DMS 273 (cell line): ENCODE measurements at regions not wholly inside any gene's neighbourhood (a gene's known extent, or its start where the extent isn't known, plus 50 kb on each side); places are given as distances from the start of the nearest gene placed in this dataset.

Experiments used
- DNase-seq: peaks from one replicate; lab custom pipeline; 2025; ENCODE audit not compliant: unreplicated experiment; lab: John Stamatoyannopoulos, UW

DNA sequence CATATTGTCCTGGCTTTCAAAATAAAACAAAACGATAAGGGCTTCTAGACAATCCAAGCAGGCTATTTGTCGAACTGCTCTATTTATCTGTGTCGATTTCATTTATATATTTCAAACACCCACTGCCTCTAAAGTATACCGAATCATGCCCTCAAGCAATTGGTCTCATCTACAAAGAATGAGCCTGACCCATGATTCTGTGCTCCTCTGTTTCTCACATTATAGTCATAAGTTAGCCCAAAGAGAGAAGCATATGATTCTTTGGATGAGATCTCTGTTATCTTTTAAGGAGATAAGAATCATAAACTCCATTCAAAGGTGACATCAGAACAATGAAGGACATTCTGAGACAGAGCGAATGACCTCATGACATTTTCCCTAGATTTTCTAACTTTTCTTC lies 191.1 kb downstream of the MAP2K6 start:
- DNase-seq = no peak

DNA sequence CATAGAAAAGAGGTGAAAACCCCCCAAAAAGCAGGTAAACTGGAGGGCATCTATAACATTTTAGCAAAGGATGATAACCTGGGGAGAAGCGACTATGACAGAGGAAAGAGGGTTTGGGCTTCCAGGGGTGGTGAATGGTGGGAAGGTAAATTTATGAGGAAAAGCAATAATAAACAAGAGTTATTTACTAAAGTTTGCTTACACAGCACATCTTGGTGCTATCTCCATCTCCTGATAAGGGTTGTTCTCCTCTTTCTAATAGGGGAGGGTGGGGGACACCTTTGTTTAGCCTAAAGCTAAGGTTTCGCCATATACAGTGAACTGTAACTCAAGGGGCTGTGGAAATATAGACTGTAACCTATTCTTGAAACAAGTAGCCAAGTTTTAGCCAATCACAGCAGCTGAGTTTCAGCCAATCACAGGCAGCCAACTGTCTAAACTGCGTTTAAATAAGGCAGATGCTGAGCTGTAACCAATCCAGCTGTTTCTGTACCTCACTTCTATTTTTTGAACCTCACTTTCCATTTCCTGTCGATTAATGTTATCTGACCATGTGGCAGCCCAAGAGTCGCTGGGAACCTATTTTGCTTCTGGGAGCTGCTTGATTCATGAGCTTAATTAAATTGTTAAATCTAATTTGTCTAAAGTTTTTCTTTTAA lies 191.8 kb downstream of the MAP2K6 start:
- DNase-seq = no peak

GRCh38 chr17:69607162-69607834 lies 192.8 kb downstream of the MAP2K6 start:
- peak; percentile 88 for DNase-seq

GRCh38 chr17:69608141-69608540 lies 193.6 kb downstream of the MAP2K6 start:
- DNase-seq = peak; percentile 10

DNA sequence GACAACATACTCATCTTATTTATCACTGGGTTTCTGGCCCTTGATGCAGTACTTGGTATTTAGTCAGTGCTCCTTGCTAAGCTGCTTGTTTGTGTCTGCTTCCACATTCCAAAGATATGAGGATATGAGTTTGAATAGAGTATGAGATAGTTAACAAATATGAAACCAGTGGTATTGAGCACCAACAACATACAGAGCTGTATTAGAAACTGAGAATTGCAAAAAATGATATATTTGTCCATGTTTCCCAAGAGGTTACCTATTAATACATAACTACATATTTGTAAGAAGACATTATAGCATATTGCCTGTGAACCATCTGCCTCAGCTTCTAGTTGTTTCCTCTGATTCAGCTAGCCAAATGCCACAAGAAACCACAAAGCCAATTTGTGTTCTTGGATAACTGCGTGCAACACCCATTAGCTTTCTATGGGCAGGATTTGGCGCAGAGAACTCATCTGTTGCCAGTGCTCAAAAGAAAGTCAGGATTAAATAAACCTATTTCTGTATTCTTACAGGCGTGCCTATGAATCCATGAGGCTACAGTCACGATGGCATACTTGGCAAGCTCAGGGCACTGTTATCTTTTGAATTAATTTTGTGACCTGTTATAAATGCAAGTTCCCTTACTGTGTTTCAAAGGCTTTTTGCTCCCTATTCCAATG lies 194.4 kb downstream of the MAP2K6 start:
- peak; percentile 41 for DNase-seq

DNA sequence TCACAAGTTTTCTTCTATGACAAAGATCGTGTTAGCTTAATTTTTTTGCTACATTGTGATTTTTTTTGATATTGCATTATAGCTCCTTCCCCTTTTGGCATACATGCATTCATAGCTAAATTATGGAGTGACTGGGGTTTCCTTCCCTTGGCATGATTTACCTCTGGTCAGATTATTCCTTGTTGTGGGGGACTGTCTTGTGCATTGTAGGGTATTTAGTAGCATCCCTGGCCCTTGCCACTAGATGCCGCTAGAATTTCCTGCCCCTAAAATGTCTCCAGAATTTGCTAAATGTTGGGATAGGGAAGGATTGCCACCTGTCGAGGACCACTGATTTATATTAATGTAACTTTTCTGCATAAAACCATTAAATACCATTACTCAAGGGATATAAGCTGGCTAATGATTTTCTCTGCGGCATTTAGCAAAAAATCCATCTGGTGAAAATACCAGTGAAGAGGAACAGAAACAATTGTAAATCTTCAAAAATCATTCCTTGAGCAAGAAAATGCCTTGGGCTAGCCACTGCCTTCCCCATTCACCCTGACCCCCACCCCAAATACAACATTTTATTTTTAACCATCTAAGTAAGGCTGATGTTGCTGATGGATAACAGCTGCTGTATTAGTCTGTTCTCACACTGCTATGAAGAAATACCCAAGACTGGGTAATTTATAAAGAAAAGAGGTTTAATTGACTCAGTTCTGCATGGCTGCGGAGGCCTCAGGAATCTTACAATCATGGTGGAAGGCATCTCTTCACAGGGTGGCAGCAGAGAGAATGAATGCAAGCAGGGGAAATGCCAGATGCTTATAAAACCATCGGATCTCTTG lies 195.2 kb downstream of the MAP2K6 start:
- peak; percentile 58 for DNase-seq

DNA sequence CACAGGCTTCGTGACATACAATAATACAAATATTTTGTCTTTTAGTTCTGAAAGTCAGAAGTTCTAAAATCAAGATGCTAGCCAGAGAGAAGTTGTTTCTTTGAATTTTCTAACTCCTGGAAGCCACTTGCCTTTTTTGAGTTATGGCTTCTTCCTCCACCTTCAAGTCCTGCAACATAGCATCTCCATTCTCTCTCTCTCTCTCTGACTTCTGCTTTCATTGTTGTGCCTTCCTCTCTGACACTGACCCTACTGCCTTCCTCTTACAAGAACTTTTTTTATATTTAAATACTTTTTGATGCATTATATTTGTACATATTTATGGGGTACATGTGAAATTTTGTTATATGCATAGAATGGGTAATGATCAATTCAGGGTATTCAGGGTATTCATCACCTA lies 205.9 kb downstream of the MAP2K6 start:
- DNase-seq = no peak

GRCh38 chr17:69625474-69625873 lies 211.0 kb downstream of the MAP2K6 start:
- no peak for DNase-seq

GRCh38 chr17:69630056-69630635 lies 215.6 kb downstream of the MAP2K6 start:
- DNase-seq = no peak

GRCh38 chr17:69634844-69635243 lies 220.3 kb downstream of the MAP2K6 start:
- no peak for DNase-seq

DNA sequence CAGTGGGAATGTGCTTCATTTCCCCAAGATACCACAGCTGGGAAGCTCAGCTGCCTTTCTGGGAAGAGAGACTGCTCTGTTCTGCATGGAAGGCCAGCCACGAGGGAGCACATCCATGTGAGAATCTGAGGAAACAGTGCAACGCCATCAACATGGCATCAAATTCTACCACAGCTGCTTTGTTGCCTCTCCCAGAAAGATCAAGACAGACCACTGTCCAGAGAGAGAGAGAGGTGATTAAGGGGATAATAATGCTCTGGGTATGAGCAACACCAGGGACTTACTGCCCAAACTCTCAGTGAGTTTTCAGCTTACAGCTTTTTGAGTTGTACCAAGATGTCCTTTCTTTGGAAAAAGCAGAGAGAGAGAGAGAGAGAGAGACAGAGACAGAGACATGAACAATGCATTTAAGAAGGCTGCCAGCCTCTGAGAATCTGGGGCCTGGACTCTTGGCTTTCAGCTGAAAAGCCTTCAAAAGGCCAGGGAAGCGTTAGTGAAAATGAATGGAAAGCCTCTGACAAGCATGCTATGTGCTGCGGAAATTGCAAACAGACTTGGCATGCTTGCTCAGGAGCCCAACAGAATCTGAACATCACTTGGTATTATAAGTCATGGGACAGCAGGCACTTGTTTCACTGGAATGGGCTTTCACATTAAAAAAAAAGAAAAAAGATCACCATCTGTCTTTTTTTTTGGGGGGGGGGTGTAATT lies 223.1 kb downstream of the MAP2K6 start:
- no peak for DNase-seq

DNA sequence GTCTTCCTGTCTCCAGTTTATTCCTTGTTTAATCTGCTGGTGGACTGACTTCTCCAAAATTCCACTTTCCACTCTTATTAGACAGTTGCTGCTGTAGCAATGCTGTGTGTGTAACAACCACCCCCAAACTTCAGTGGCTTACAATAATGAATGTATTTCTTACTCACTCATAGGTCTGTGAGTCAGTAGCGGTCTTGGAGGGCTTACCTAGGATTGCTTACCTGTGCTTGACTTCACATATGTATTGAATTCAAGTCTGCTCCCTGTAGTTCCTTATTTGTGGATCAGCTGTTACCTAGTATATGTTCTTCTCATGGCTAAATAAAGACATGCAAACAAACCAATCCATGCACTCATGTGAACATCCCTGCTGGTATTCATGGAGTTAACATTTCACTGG lies 224.6 kb downstream of the MAP2K6 start:
- DNase-seq = no peak

GRCh38 chr17:69640073-69640472 lies 225.6 kb downstream of the MAP2K6 start:
- DNase-seq = no peak

DNA sequence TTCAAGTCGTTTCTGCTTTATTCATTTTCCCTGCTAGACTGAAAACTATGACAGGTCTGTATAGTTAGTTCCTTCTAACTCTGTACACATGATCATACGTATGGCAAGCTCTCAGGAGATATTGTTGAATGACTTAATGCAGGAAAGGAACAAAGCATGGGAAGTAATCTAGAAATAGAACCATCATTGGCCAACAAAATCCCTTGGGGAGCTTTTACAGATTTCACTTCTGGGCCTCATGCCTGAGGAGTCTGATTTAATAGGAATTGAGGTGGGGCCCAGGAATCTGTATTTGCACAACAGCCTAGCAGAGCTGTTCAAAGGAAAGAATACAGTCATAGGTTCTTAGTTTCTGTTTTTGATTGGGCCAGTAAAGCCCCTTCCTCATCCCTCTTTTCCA lies 229.2 kb downstream of the MAP2K6 start:
- no peak for DNase-seq

GRCh38 chr17:69646729-69647128 lies 232.2 kb downstream of the MAP2K6 start:
- DNase-seq = no peak

DNA sequence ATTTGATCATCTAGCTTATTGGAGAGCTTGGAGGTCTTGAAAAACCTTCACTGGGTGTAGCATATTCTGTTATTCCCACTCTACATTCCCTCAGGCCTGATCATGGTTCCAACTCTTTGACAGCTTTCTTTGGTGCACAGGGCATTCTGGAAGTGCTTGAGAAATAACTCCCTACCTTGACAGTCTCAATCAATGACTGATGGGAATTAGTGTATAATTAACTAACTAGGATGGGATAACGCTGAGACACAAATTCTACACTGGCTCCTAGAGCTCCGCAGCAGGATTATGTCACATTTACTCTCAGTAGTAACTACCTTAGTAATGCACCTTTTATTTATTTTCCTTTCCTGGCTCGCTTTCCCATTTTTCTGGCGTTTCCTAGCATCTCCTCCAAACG lies 236.4 kb downstream of the MAP2K6 start:
- no peak for DNase-seq

DNA sequence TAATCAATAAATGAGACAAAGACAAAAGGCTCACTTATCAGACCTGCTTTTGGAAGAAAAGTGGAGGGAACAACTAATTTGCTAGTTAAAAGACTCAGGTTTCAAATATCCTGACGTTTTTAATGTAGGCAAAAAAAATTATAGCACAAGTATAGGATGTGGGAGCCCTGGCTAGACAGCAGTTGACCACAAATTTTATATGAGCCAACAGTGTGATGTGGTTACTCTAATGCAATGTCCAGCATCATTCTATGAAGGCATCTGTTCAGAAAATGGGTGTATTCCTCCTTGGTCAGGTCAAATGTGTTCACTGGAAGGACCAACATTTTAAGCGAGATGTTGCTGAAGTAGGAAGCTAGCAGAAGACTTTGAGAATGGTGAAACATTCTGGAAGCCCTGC lies 237.4 kb downstream of the MAP2K6 start:
- no peak for DNase-seq

- peak; percentile 28 for DNase-seq
Observed at GRCh38 chr17:69654981-69655855, 240.7 kb downstream of the MAP2K6 start.

GRCh38 chr17:69655902-69656301 lies 241.4 kb downstream of the MAP2K6 start:
- no peak for DNase-seq
